ENCODE measurements at regions not wholly inside any gene's neighbourhood (a gene's known extent, or its start where the extent isn't known, plus 50 kb on each side); places are given as distances from the start of the nearest gene placed in this dataset.
A peak's percentile ranks its signal among the peaks of the same experiment; 100 is the strongest.

DNA sequence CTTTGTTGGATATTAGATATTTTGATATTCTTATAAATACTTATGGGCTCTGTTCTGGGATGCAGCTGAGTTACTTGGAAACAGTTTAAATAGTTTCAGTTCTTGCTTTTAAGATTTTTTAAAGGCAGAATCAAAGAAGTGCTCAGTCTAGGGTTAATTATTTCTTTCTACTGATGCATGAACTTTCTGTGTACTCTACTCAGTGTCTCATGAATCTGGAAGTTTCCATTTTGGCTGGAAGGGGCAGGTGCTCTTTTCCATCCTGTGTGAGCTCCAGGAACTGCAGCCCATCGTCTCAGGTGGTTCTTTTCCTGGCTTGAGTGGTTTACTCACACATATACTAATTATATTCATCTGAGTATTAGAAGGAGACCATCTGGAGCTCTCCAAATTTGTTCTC is 61.1 kb upstream of the CPHXL start:
- H2AFZ ChIP-seq (ENCODE audit: low read depth, low read length), result no peak overlapping the region
- ChIA-PET POLR2A (no interaction called here), CTCF (interaction anchor here (1.2 to 3.3 kb wide), 4 partner anchors 12 to 1386 kb away, joined by 3 to 73 read pairs (median 4); no protein-coding TSS in a partner anchor)
- H3K27me3 ChIP-seq (ENCODE audit: control insufficient read depth in 2 of 2, insufficient read depth in 2 of 2, low read length in 2 of 2), result peaks cover 0 to 3% of the 10 kb centered on the region in 2 experiments
- TF ChIP-seq MYC (IDR thresholded peaks at IDR 0.05; ENCODE audit: low read depth, low read length), result no peak
- TF ChIP-seq, protein P1, sequence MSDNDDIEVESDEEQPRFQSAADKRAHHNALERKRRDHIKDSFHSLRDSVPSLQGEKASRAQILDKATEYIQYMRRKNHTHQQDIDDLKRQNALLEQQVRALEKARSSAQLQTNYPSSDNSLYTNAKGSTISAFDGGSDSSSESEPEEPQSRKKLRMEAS (IDR thresholded peaks at IDR 0.05; ENCODE audit: insufficient read depth, insufficient read length), result no peak
- no peak for TF ChIP-seq EZH2 (IDR thresholded peaks at IDR 0.05; ENCODE audit: borderline replicate concordance, low read depth, low read length, severe bottlenecking)
- no peak for TF ChIP-seq JUN (IDR thresholded peaks at IDR 0.05; ENCODE audit: borderline replicate concordance, insufficient read depth, insufficient read length, low read depth)
- DNase-seq (ENCODE audit: low read depth, low spot score) (no peak), FAIRE-seq (no peak)
- no peak overlapping the region for H3K4me3 ChIP-seq (replicated peaks in 1 of 3; ENCODE audit: insufficient read depth in 1 of 3, low read depth in 1 of 3, low read length in 3 of 3)
- H3K79me2 ChIP-seq (ENCODE audit: control insufficient read depth, insufficient read depth, low read length), result no peaks in the 10 kb centered on the region
- no TSS peak for BruUV-seq (replicated peaks)
- no peak overlapping the region for H3K27ac ChIP-seq (ENCODE audit: insufficient read depth, low read depth, low read length)
- dilution Hi-C loops (cut with MboI; ENCODE audit: extremely low pct_ligation_motif_present, low sequenced_read_pairs) (no loop called here), intact Hi-C loops (cut with micrococcal nuclease) (no loop called here)
- H3K9ac ChIP-seq (replicated peaks; ENCODE audit: extremely low read depth, insufficient read depth, low read length), result no peak overlapping the region
- H3K36me3 ChIP-seq (ENCODE audit: control insufficient read depth in 2 of 2, extremely low read depth in 1 of 2, insufficient read depth in 2 of 2, low read length in 2 of 2), result no peaks in the 10 kb centered on the region
- no peaks in the 10 kb centered on the region for H4K20me1 ChIP-seq (replicated peaks; ENCODE audit: control insufficient read depth, extremely low read depth, insufficient read depth, low read length)
- no peaks in the 10 kb centered on the region for H3K9me3 ChIP-seq (replicated peaks; ENCODE audit: control insufficient read depth, insufficient read depth, low read length)
- H3K9me1 ChIP-seq (replicated peaks; ENCODE audit: control insufficient read depth, extremely low read depth, insufficient read depth, low read length), result no peaks in the 10 kb centered on the region
- H3K4me2 ChIP-seq (ENCODE audit: insufficient read depth, low read length), result no peak overlapping the region
- no peaks in the 10 kb centered on the region for H3K4me1 ChIP-seq (ENCODE audit: control insufficient read depth, extremely low read depth, insufficient read depth, low read length)

DNA sequence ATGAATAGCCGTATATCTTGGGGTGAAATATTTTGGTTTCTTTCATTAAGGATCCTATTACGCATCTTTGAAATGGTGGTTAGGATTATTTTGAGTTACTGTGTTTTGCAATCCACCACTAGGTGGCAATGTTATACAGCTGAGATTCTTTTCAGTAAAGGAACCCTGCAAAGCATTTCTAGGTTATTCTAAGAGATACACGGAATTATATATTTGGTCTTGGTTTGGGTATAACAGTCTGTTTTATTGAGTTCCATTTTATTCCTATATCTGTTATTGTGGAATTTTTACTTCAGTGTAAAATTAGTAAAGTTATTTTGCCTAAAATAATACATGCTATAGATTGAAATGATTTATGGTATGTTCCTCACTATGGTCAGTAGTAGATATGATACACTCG is 62.9 kb upstream of the CPHXL start:
- no TSS peak for BruUV-seq (replicated peaks)
- H3K27ac ChIP-seq (ENCODE audit: insufficient read depth, low read depth, low read length), result no peak overlapping the region
- CTCF ChIA-PET, result interaction anchor here (1.0 kb wide), 3 partner anchors 8 to 1446 kb away, joined by 3 to 40 read pairs (median 3); no protein-coding TSS in a partner anchor
- H2AFZ ChIP-seq (ENCODE audit: low read depth, low read length), result no peak overlapping the region
- POLR2A ChIA-PET, result no interaction called here
- H4K20me1 ChIP-seq (replicated peaks; ENCODE audit: control insufficient read depth, extremely low read depth, insufficient read depth, low read length), result no peaks in the 10 kb centered on the region
- no peaks in the 10 kb centered on the region for H3K36me3 ChIP-seq (ENCODE audit: control insufficient read depth in 2 of 2, extremely low read depth in 1 of 2, insufficient read depth in 2 of 2, low read length in 2 of 2)
- dilution Hi-C loops (cut with MboI; ENCODE audit: extremely low pct_ligation_motif_present, low sequenced_read_pairs), result no loop called here
- no peak overlapping the region for H3K9ac ChIP-seq (replicated peaks; ENCODE audit: extremely low read depth, insufficient read depth, low read length)
- TF ChIP-seq, protein P2, sequence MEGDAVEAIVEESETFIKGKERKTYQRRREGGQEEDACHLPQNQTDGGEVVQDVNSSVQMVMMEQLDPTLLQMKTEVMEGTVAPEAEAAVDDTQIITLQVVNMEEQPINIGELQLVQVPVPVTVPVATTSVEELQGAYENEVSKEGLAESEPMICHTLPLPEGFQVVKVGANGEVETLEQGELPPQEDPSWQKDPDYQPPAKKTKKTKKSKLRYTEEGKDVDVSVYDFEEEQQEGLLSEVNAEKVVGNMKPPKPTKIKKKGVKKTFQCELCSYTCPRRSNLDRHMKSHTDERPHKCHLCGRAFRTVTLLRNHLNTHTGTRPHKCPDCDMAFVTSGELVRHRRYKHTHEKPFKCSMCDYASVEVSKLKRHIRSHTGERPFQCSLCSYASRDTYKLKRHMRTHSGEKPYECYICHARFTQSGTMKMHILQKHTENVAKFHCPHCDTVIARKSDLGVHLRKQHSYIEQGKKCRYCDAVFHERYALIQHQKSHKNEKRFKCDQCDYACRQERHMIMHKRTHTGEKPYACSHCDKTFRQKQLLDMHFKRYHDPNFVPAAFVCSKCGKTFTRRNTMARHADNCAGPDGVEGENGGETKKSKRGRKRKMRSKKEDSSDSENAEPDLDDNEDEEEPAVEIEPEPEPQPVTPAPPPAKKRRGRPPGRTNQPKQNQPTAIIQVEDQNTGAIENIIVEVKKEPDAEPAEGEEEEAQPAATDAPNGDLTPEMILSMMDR (IDR thresholded peaks at IDR 0.05; ENCODE audit: extremely low read depth in 1 of 2, insufficient read depth in 1 of 2, low read depth in 1 of 2, low read length in 2 of 2), result peak; percentile 50 to 54
- TF ChIP-seq, protein P1 (IDR thresholded peaks at IDR 0.05; ENCODE audit: insufficient read depth, insufficient read length), result no peak
- intact Hi-C loops (cut with micrococcal nuclease), result loop anchor here (1.0 kb wide), 1 partner anchor 1382 kb away; no protein-coding TSS in a partner anchor
- H3K4me2 ChIP-seq (ENCODE audit: insufficient read depth, low read length), result no peak overlapping the region
- peak; percentile 70 for FAIRE-seq
- H3K9me1 ChIP-seq (replicated peaks; ENCODE audit: control insufficient read depth, extremely low read depth, insufficient read depth, low read length), result no peaks in the 10 kb centered on the region
- H3K79me2 ChIP-seq (ENCODE audit: control insufficient read depth, insufficient read depth, low read length), result no peaks in the 10 kb centered on the region
- DNase-seq (ENCODE audit: low read depth, low spot score), result peak; percentile 46
- peaks cover 0 to 2% of the 10 kb centered on the region in 2 experiments for H3K27me3 ChIP-seq (ENCODE audit: control insufficient read depth in 2 of 2, insufficient read depth in 2 of 2, low read length in 2 of 2)
- no peaks in the 10 kb centered on the region for H3K4me1 ChIP-seq (ENCODE audit: control insufficient read depth, extremely low read depth, insufficient read depth, low read length)
- H3K9me3 ChIP-seq (replicated peaks; ENCODE audit: control insufficient read depth, insufficient read depth, low read length), result no peaks in the 10 kb centered on the region
- no peak overlapping the region for H3K4me3 ChIP-seq (replicated peaks in 1 of 3; ENCODE audit: insufficient read depth in 1 of 3, low read depth in 1 of 3, low read length in 3 of 3)

Data from endothelial cell of umbilical vein (primary cell).